Activated CD4-positive, alpha-beta memory T cell treated with anti-CD3 and anti-CD28 coated beads for 36 hours (primary cell): ENCODE measurements at regions not wholly inside any gene's neighbourhood (a gene's known extent, or its start where the extent isn't known, plus 50 kb on each side); places are given as distances from the start of the nearest gene placed in this dataset.

ENCODE experiments used
- CTCF ChIA-PET: fragments of 350-600 bp; sonication (Branson Sonifier 250); formaldehyde crosslinking; loops from one replicate; lab custom pipeline; 2021; ENCODE audit warnings: antibody characterized with exemption, inconsistent platforms; lab: Charles Lee
- POLR2A ChIA-PET: fragments of 350-600 bp; sonication (Branson Sonifier 250); formaldehyde crosslinking; loops from one replicate; lab custom pipeline; 2021; ENCODE audit warnings: antibody characterized with exemption; lab: Charles Lee
- DNase-seq: peaks from one replicate; pipeline ENCODE4 v3.0.0-alpha.2; 2020
- H3K27ac Mint-ChIP-seq: one replicate; pipeline ENCODE4 v1.8.0; 2021; ENCODE audit warnings: mixed read lengths
- H3K27me3 Mint-ChIP-seq: one replicate; pipeline ENCODE4 v1.8.0; 2021; ENCODE audit warnings: mixed read lengths
- H3K36me3 Mint-ChIP-seq: one replicate; pipeline ENCODE4 v1.8.0; 2021; ENCODE audit warnings: mixed read lengths
- H3K4me1 Mint-ChIP-seq: one replicate; pipeline ENCODE4 v1.8.0; 2021; ENCODE audit warnings: low read depth, mixed read lengths
- H3K4me3 Mint-ChIP-seq: one replicate; pipeline ENCODE4 v1.8.0; 2021; ENCODE audit warnings: mild to moderate bottlenecking, mixed read lengths
- H3K9me3 Mint-ChIP-seq: one replicate; pipeline ENCODE4 v1.8.0; 2021; ENCODE audit warnings: mixed read lengths
- intact Hi-C: fragments of 100-400 bp; cut with micrococcal nuclease; formaldehyde crosslinking; loops from one replicate; pipeline ENCODE4 v1.15.1; 2023

- DNase-seq: no peak
- H3K4me3 Mint-ChIP-seq: no peak overlapping the region
- no peaks in the 10 kb centered on the region for H3K27me3 Mint-ChIP-seq
- no peaks in the 10 kb centered on the region for H3K9me3 Mint-ChIP-seq
- intact Hi-C loops: no loop called here
- CTCF ChIA-PET: no interaction called here
- POLR2A ChIA-PET: no interaction called here
- no peak overlapping the region for H3K27ac Mint-ChIP-seq
- no peaks in the 10 kb centered on the region for H3K4me1 Mint-ChIP-seq
- H3K36me3 Mint-ChIP-seq: no peaks in the 10 kb centered on the region
Measured at GRCh38 chr10:10101106-10101505, 916.6 kb upstream of the CELF2 start.

- no peak overlapping the region for H3K4me3 Mint-ChIP-seq
- DNase-seq: no peak
- CTCF ChIA-PET: no interaction called here
- peaks cover 3% of the 10 kb centered on the region for H3K9me3 Mint-ChIP-seq
- no peaks in the 10 kb centered on the region for H3K4me1 Mint-ChIP-seq
- H3K27me3 Mint-ChIP-seq: peaks cover 3% of the 10 kb centered on the region
- H3K36me3 Mint-ChIP-seq: no peaks in the 10 kb centered on the region
- intact Hi-C loops: no loop called here
- POLR2A ChIA-PET: interaction anchor here (0.6 kb wide), 1 partner anchor 11 kb away, joined by 3 read pairs; no protein-coding TSS in a partner anchor
- H3K27ac Mint-ChIP-seq: no peak overlapping the region
Measured at GRCh38 chr10:10110844-10111490, 906.7 kb upstream of the CELF2 start.

DNA sequence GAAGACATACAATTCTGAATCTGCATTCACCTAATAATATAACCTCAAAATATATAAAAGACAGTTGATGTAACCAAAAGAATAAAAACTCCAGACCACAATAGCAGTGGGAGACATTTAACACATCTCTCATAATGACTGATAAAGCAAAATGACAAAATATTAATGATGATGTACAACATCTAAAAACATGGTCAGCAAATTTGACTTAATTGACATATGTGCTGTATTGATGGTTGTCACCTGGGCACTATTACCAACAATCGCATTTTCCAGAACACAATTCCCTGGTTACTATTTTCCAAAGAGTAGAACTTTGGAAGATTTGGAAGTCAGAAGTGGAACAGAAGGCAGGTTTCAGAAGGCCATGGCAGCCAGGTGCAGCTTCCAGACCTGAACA is 899.5 kb upstream of the CELF2 start:
- no peak for DNase-seq
- intact Hi-C loops: no loop called here
- H3K36me3 Mint-ChIP-seq: no peaks in the 10 kb centered on the region
- ChIA-PET POLR2A (no interaction called here), CTCF (no interaction called here)
- H3K4me3 Mint-ChIP-seq: no peak overlapping the region
- H3K27me3 Mint-ChIP-seq: peaks cover 5% of the 10 kb centered on the region
- H3K4me1 Mint-ChIP-seq: no peaks in the 10 kb centered on the region
- H3K9me3 Mint-ChIP-seq: peaks cover 6% of the 10 kb centered on the region
- no peak overlapping the region for H3K27ac Mint-ChIP-seq

DNA sequence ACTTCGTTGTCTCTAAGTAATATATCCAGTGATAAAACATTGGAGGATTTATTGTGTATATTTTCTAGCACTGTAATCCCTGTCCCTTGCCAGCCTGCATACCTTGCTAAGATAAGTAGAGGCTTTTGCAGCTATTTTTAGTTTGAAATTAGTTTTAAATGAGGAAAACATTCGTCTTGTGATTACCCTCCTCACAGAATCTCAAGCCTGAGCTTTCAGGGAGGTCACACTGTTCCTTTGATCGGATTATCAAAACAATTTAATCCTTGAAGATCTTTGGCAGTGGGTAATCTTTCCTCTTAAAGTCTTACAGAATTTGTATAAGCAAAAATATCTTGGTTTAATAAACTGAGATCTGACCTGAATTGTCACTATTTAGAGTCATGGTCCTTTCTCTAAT is 897.0 kb upstream of the CELF2 start:
- Mint-ChIP-seq H3K27ac (no peak overlapping the region), H3K4me1 (no peaks in the 10 kb centered on the region), H3K27me3 (peaks cover 5% of the 10 kb centered on the region), H3K36me3 (no peaks in the 10 kb centered on the region), H3K9me3 (peaks cover 3% of the 10 kb centered on the region), H3K4me3 (no peak overlapping the region)
- DNase-seq: no peak
- intact Hi-C loops: no loop called here
- ChIA-PET CTCF (no interaction called here), POLR2A (no interaction called here)

DNA sequence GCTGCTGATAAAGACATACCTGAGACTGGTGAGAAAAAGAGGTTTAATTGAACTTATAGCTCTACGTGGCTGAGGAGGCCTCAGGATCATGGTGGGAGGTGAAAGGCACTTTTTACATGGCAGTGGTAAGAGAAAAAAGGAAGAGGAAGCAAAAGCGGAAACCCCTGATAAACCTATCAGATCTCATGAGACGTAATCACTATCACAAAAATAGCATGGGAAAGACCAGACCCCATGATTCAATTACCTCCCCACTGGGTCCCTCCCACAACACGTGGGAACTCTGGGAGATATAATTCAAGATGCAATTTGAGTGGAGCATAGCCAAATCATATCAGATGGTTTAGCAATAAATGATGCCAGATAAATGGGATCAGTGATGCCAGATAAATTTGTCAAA is 892.0 kb upstream of the CELF2 start:
- H3K27me3 Mint-ChIP-seq: no peaks in the 10 kb centered on the region
- ChIA-PET CTCF (no interaction called here), POLR2A (no interaction called here)
- H3K4me1 Mint-ChIP-seq: no peaks in the 10 kb centered on the region
- intact Hi-C loops: no loop called here
- no peaks in the 10 kb centered on the region for H3K36me3 Mint-ChIP-seq
- H3K4me3 Mint-ChIP-seq: no peak overlapping the region
- no peak for DNase-seq
- no peaks in the 10 kb centered on the region for H3K9me3 Mint-ChIP-seq
- no peak overlapping the region for H3K27ac Mint-ChIP-seq

DNA sequence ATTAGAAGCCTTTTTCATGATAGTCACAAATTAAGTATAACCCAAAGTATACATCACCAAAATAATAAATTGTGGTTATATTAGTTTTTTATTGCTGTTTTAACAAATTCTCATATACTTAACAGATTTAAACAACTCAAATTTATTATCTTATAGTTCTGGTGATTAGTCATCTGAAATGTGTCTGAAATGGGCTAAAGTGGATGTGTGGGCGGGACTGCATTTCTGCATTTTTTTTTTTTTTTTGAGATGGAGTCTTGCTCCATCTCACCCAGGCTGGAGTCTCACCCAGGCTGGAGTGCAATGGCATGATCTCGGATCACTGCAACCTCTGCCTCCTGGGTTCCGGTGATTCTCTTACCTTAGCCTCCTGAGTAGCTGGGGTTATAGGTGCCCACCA is 891.5 kb upstream of the CELF2 start:
- Mint-ChIP-seq H3K36me3 (no peaks in the 10 kb centered on the region), H3K27ac (no peak overlapping the region), H3K4me1 (no peaks in the 10 kb centered on the region), H3K4me3 (no peak overlapping the region), H3K9me3 (no peaks in the 10 kb centered on the region), H3K27me3 (no peaks in the 10 kb centered on the region)
- ChIA-PET CTCF (no interaction called here), POLR2A (no interaction called here)
- no peak for DNase-seq
- intact Hi-C loops: no loop called here

GRCh38 chr10:10128387-10128786 is 889.3 kb upstream of the CELF2 start:
- H3K27me3 Mint-ChIP-seq: peaks cover 2% of the 10 kb centered on the region
- H3K27ac Mint-ChIP-seq: no peak overlapping the region
- H3K4me1 Mint-ChIP-seq: no peaks in the 10 kb centered on the region
- no peak overlapping the region for H3K4me3 Mint-ChIP-seq
- no peak for DNase-seq
- CTCF ChIA-PET: no interaction called here
- H3K9me3 Mint-ChIP-seq: no peaks in the 10 kb centered on the region
- POLR2A ChIA-PET: no interaction called here
- intact Hi-C loops: no loop called here
- H3K36me3 Mint-ChIP-seq: no peaks in the 10 kb centered on the region

- Mint-ChIP-seq H3K4me3 (no peak overlapping the region), H3K27ac (no peak overlapping the region), H3K36me3 (no peaks in the 10 kb centered on the region), H3K27me3 (peaks cover 2% of the 10 kb centered on the region), H3K9me3 (no peaks in the 10 kb centered on the region), H3K4me1 (no peaks in the 10 kb centered on the region)
- CTCF ChIA-PET: interaction anchor here (0.6 kb wide), 1 partner anchor 14 kb away, joined by 3 read pairs; no protein-coding TSS in a partner anchor
- POLR2A ChIA-PET: no interaction called here
- DNase-seq: no peak
- intact Hi-C loops: no loop called here
Measured at GRCh38 chr10:10130686-10131085, 887.0 kb upstream of the CELF2 start.

GRCh38 chr10:10132009-10132408 is 885.7 kb upstream of the CELF2 start:
- ChIA-PET POLR2A (no interaction called here), CTCF (no interaction called here)
- Mint-ChIP-seq H3K27me3 (peaks cover 2% of the 10 kb centered on the region), H3K36me3 (no peaks in the 10 kb centered on the region), H3K4me3 (no peak overlapping the region), H3K4me1 (no peaks in the 10 kb centered on the region), H3K9me3 (no peaks in the 10 kb centered on the region), H3K27ac (no peak overlapping the region)
- intact Hi-C loops: no loop called here
- no peak for DNase-seq

GRCh38 chr10:10133281-10133680 is 884.4 kb upstream of the CELF2 start:
- Mint-ChIP-seq H3K27me3 (peaks cover 2% of the 10 kb centered on the region), H3K27ac (no peak overlapping the region), H3K36me3 (no peaks in the 10 kb centered on the region), H3K4me1 (peaks cover 5% of the 10 kb centered on the region), H3K9me3 (no peaks in the 10 kb centered on the region), H3K4me3 (no peak overlapping the region)
- ChIA-PET POLR2A (no interaction called here), CTCF (no interaction called here)
- intact Hi-C loops: no loop called here
- DNase-seq: no peak

GRCh38 chr10:10138685-10139084 is 879.0 kb upstream of the CELF2 start:
- ChIA-PET POLR2A (no interaction called here), CTCF (no interaction called here)
- DNase-seq: no peak
- H3K27me3 Mint-ChIP-seq: no peaks in the 10 kb centered on the region
- intact Hi-C loops: no loop called here
- peaks cover 10% of the 10 kb centered on the region for H3K4me1 Mint-ChIP-seq
- H3K36me3 Mint-ChIP-seq: no peaks in the 10 kb centered on the region
- no peaks in the 10 kb centered on the region for H3K9me3 Mint-ChIP-seq
- H3K27ac Mint-ChIP-seq: no peak overlapping the region
- peak overlapping the region; percentile 45 for H3K4me3 Mint-ChIP-seq

DNA sequence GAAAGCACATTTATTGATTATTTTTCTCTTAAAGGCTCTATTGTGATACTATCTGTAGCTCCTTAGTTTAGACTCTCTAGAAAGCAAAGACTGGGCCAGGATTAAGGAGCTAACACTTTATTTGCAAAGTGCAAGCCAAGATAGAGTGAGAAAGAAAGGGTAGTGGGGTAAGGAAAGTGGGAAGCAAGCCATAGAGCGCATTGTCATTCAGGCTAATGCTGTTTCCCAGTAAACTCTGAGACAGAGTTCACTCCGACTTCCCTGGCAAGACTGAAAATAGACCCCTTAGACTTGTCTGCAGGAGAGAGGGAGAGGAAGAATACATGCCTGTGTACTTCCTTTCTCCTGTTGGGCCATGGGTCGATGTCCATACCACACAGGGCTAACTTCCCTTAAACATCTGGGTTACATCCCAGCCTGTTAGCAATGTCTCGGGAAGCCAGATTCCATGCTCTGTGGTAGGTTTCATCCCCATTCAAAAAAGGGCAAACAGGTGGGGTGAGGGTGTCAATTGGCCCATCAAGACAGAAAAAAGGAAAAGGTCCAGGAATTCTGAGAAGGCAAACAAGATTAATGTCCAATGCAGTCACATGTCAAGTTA is 875.8 kb upstream of the CELF2 start:
- H3K9me3 Mint-ChIP-seq: no peaks in the 10 kb centered on the region
- ChIA-PET CTCF (no interaction called here), POLR2A (no interaction called here)

GRCh38 chr10:10146604-10147003 is 871.1 kb upstream of the CELF2 start:
- H3K9me3 Mint-ChIP-seq: no peaks in the 10 kb centered on the region
- H3K36me3 Mint-ChIP-seq: no peaks in the 10 kb centered on the region
- H3K4me3 Mint-ChIP-seq: no peak overlapping the region
- ChIA-PET POLR2A (no interaction called here), CTCF (no interaction called here)
- intact Hi-C loops: no loop called here
- peaks cover 4% of the 10 kb centered on the region for H3K27me3 Mint-ChIP-seq
- no peak for DNase-seq
- H3K27ac Mint-ChIP-seq: no peak overlapping the region
- H3K4me1 Mint-ChIP-seq: no peaks in the 10 kb centered on the region

More for the DNA sequence above, 875.8 kb upstream of the CELF2 start:
- Mint-ChIP-seq H3K27ac (no peak overlapping the region), H3K36me3 (no peaks in the 10 kb centered on the region), H3K4me3 (no peak overlapping the region), H3K27me3 (no peaks in the 10 kb centered on the region), H3K4me1 (peaks cover 10% of the 10 kb centered on the region)
- no peak for DNase-seq
- intact Hi-C loops: no loop called here
